ENCODE measurements at regions not wholly inside any gene's neighbourhood (a gene's known extent, or its start where the extent isn't known, plus 50 kb on each side); places are given as distances from the start of the nearest gene placed in this dataset.

DNA sequence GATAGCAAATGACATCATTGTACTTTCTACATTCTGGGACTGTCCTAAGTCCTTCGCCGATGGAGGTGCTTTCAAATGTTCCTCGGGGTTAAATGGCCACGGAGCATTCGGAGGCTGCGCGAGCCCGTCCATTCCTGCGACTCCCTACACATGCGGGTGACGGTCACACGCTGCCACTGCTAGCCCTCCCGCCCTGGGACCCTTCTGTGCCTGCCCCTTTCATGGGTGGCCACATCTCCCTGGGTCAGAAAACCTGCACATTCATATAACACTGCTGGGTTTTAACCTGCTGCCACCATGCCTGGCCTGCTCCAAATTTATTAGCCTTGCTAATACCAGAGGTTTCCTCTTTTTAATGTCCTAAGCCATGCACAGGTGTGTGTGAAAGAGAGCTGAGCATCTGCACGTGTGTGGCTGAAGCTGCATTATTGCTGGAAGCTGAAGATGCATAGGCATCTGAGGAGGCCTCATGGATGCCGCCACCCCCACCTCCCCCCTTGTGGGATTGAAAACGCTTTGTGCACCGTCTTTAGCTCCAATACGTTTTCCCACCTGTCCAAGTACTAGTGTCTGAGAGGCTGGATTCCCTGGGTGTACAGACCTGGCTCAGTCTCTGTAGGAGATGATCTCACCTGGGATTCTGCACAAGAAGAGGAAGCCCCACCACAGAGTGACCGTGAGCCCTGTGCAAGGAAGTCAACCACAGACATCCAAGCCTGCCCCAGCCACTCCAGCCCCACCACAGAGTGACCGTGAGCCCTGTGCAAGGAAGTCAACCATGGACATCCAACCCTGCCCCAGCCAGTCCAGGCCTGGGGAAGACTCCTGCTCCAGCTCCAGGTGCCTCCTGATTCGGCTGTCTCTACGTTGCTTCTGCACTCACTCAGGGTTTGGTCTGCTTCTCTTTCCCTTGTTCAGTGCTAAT lies 626.4 kb downstream of the BRD1 start:
- no peak for TF ChIP-seq EZH2phosphoT487 (IDR thresholded peaks at IDR 0.05; ENCODE audit: borderline replicate concordance, low read length)
- TF ChIP-seq CTCF (IDR thresholded peaks at IDR 0.05; ENCODE audit: low read depth, low read length, poor library complexity, severe bottlenecking): no peak
- no peaks in the 10 kb centered on the region for H3K79me2 ChIP-seq (ENCODE audit: control insufficient read depth, low read length)
- no peaks in the 10 kb centered on the region for H3K9me2 ChIP-seq (replicated peaks; ENCODE audit: control insufficient read depth, low read length)
- H3K27me3 ChIP-seq (ENCODE audit: control insufficient read depth, low read length): no peaks in the 10 kb centered on the region
- H4K20me1 ChIP-seq (ENCODE audit: control insufficient read depth, insufficient read depth, low read depth, low read length): no peaks in the 10 kb centered on the region
- H3K9me3 ChIP-seq (ENCODE audit: control insufficient read depth, insufficient read depth, low read length): no peaks in the 10 kb centered on the region
- no peaks in the 10 kb centered on the region for H3F3A ChIP-seq (ENCODE audit: control insufficient read depth, insufficient read depth)
- H3K4me3 ChIP-seq (ENCODE audit: low read length): no peak overlapping the region
- no peaks in the 10 kb centered on the region for H3K4me1 ChIP-seq (ENCODE audit: control insufficient read depth, low read length)
- H3K36me3 ChIP-seq (ENCODE audit: control insufficient read depth, low read length): no peaks in the 10 kb centered on the region
- H3K27ac ChIP-seq (ENCODE audit: low read depth, low read length): no peak overlapping the region
- no peak overlapping the region for H3K4me2 ChIP-seq (ENCODE audit: low read length)

DNA sequence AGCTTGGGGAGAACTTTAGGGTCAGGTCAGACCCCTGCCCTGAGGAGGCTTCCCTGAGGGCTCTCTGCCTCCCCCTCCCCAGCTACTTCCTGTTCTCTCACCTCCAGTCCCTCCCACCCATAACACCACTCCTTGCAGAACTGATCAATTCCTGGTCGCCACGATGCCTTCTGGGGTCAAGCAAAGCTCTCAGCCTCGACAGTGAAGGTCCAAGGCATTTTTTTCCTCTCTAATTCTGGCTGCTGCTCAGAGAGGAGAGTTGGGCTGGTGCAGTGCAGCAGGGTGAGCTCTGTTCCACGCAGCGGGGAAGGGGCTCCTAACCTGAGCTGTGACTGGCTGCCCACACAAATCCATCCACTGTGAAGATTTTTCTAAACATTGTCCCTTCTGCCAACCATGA lies 628.4 kb downstream of the BRD1 start:
- H3K27ac ChIP-seq (ENCODE audit: low read depth, low read length): no peak overlapping the region
- H3K9me2 ChIP-seq (replicated peaks; ENCODE audit: control insufficient read depth, low read length): no peaks in the 10 kb centered on the region
- H3K4me1 ChIP-seq (ENCODE audit: control insufficient read depth, low read length): no peaks in the 10 kb centered on the region
- no peaks in the 10 kb centered on the region for H3K36me3 ChIP-seq (ENCODE audit: control insufficient read depth, low read length)
- H3K79me2 ChIP-seq (ENCODE audit: control insufficient read depth, low read length): no peaks in the 10 kb centered on the region
- no peaks in the 10 kb centered on the region for H4K20me1 ChIP-seq (ENCODE audit: control insufficient read depth, insufficient read depth, low read depth, low read length)
- H3K4me2 ChIP-seq (ENCODE audit: low read length): no peak overlapping the region
- H3K9me3 ChIP-seq (ENCODE audit: control insufficient read depth, insufficient read depth, low read length): no peaks in the 10 kb centered on the region
- no peaks in the 10 kb centered on the region for H3F3A ChIP-seq (ENCODE audit: control insufficient read depth, insufficient read depth)
- no peaks in the 10 kb centered on the region for H3K27me3 ChIP-seq (ENCODE audit: control insufficient read depth, low read length)
- no peak for TF ChIP-seq EZH2phosphoT487 (IDR thresholded peaks at IDR 0.05; ENCODE audit: borderline replicate concordance, low read length)
- TF ChIP-seq CTCF (IDR thresholded peaks at IDR 0.05; ENCODE audit: low read depth, low read length, poor library complexity, severe bottlenecking): no peak
- no peak overlapping the region for H3K4me3 ChIP-seq (ENCODE audit: low read length)

GRCh38 chr22:49198705-49199084 lies 629.0 kb downstream of the BRD1 start:
- Histone ChIP-seq H3K9me3 (ENCODE audit: control insufficient read depth, insufficient read depth, low read length) (no peaks in the 10 kb centered on the region), H3K4me1 (ENCODE audit: control insufficient read depth, low read length) (no peaks in the 10 kb centered on the region), H3K27ac (ENCODE audit: low read depth, low read length) (no peak overlapping the region), H3K36me3 (ENCODE audit: control insufficient read depth, low read length) (no peaks in the 10 kb centered on the region), H3F3A (ENCODE audit: control insufficient read depth, insufficient read depth) (no peaks in the 10 kb centered on the region), H3K9me2 (replicated peaks; ENCODE audit: control insufficient read depth, low read length) (no peaks in the 10 kb centered on the region), H3K4me3 (ENCODE audit: low read length) (no peak overlapping the region), H4K20me1 (ENCODE audit: control insufficient read depth, insufficient read depth, low read depth, low read length) (no peaks in the 10 kb centered on the region), H3K79me2 (ENCODE audit: control insufficient read depth, low read length) (no peaks in the 10 kb centered on the region), H3K4me2 (ENCODE audit: low read length) (no peak overlapping the region), H3K27me3 (ENCODE audit: control insufficient read depth, low read length) (no peaks in the 10 kb centered on the region)
- TF ChIP-seq CTCF (IDR thresholded peaks at IDR 0.05; ENCODE audit: low read depth, low read length, poor library complexity, severe bottlenecking): no peak
- TF ChIP-seq EZH2phosphoT487 (IDR thresholded peaks at IDR 0.05; ENCODE audit: borderline replicate concordance, low read length): no peak
